ENCODE measurements at regions not wholly inside any gene's neighbourhood (a gene's known extent, or its start where the extent isn't known, plus 50 kb on each side); places are given as distances from the start of the nearest gene placed in this dataset.

GRCh38 chr10:52632591-52632990 lies 140.0 kb downstream of the MBL2 start:
- TF ChIP-seq POLR2AphosphoS5 (IDR thresholded peaks at IDR 0.05; ENCODE audit: insufficient read depth, low read depth, low read length), result no peak
- TF ChIP-seq GATA2 (IDR thresholded peaks at IDR 0.05; ENCODE audit: insufficient read depth, insufficient read length, low read depth, low read length), result no peak
- TF ChIP-seq MAX (IDR thresholded peaks at IDR 0.05; ENCODE audit: insufficient read depth, insufficient read length), result no peak
- TF ChIP-seq, protein P1, sequence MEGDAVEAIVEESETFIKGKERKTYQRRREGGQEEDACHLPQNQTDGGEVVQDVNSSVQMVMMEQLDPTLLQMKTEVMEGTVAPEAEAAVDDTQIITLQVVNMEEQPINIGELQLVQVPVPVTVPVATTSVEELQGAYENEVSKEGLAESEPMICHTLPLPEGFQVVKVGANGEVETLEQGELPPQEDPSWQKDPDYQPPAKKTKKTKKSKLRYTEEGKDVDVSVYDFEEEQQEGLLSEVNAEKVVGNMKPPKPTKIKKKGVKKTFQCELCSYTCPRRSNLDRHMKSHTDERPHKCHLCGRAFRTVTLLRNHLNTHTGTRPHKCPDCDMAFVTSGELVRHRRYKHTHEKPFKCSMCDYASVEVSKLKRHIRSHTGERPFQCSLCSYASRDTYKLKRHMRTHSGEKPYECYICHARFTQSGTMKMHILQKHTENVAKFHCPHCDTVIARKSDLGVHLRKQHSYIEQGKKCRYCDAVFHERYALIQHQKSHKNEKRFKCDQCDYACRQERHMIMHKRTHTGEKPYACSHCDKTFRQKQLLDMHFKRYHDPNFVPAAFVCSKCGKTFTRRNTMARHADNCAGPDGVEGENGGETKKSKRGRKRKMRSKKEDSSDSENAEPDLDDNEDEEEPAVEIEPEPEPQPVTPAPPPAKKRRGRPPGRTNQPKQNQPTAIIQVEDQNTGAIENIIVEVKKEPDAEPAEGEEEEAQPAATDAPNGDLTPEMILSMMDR (IDR thresholded peaks at IDR 0.05; ENCODE audit: extremely low read depth in 1 of 2, insufficient read depth in 1 of 2, low read depth in 1 of 2, low read length in 2 of 2), result no peak
- TF ChIP-seq MYC (IDR thresholded peaks at IDR 0.05; ENCODE audit: low read depth, low read length), result no peak
- no peak for TF ChIP-seq POLR2A (IDR thresholded peaks at IDR 0.05; ENCODE audit: low read depth, low read length)
- TF ChIP-seq JUN (IDR thresholded peaks at IDR 0.05; ENCODE audit: borderline replicate concordance, insufficient read depth, insufficient read length, low read depth), result no peak
- TF ChIP-seq EZH2 (IDR thresholded peaks at IDR 0.05; ENCODE audit: borderline replicate concordance, low read depth, low read length, severe bottlenecking), result no peak
